OCI-LY3 (cell line): ENCODE measurements at regions not wholly inside any gene's neighbourhood (a gene's known extent, or its start where the extent isn't known, plus 50 kb on each side); places are given as distances from the start of the nearest gene placed in this dataset.

Experiments used
- CTCF ChIP-seq: fragments of 200-600, 300-600 bp; sonication (generic); IDR thresholded peaks from 2 replicates; pipeline ENCODE4 v1.5.1; 2014; ENCODE audit warnings: antibody characterized with exemption, low read length, low read depth
- EZH2phosphoT487 ChIP-seq: fragments of 200-600 bp; shearing (Covaris generic); IDR thresholded peaks from 2 replicates; pipeline ENCODE4 v1.6.1; 2018; ENCODE audit warnings: antibody characterized with exemption, mixed run types, low read depth

DNA sequence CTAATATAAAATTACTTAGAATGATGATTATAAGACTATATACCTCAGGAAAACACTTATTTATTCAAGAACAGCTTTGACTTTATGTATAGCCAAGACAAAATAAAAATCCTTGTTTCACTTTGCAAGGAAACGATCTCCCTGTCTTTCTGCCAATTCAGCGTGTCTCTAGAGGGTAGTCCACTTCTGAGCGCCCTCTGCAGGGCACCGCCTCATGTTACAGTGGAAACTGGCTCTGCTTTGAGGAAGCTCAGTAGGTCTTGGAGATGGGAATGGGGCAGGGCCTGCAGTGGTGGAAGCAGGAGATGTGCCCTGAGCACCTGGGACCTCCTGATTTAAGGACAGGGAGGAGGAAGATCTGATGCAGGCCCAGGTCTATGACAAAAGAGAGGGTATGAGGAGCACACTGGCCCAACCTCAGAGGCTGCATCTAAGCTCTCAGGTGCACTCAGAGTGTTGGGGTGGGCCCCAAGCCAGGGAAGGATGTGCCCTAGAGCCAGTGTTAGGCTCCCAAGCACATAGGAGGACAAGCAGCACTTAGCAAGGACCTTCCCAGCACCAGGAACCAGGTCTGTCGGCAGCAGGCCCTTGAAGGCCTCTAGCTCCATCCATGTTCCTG lies 481.0 kb downstream of the TNS3 start:
- TF ChIP-seq CTCF (peak; percentile 65), EZH2phosphoT487 (no peak)
